T-helper 9 cell (primary cell): ENCODE measurements at regions not wholly inside any gene's neighbourhood (a gene's known extent, or its start where the extent isn't known, plus 50 kb on each side); places are given as distances from the start of the nearest gene placed in this dataset.
"Not testable (repeated sequence)": the region's sequence is repeated elsewhere in the genome, so short reads cannot be mapped to it uniquely, and the experiment has no call there.

ENCODE experiments used
- DNase-seq: peaks from one replicate; pipeline ENCODE4 v3.0.0-alpha.2; 2020

GRCh38 chr16:87143661-87144121 lies 173.5 kb downstream of the C16orf95 start:
- DNase-seq, result no peak

GRCh38 chr16:87144232-87144631 lies 173.0 kb downstream of the C16orf95 start:
- DNase-seq, result no peak

GRCh38 chr16:87145181-87146176 lies 171.7 kb downstream of the C16orf95 start:
- DNase-seq, result no peak

- no peak for DNase-seq
Observed at GRCh38 chr16:87146676-87147075, 170.5 kb downstream of the C16orf95 start.

GRCh38 chr16:87149051-87149450 lies 168.1 kb downstream of the C16orf95 start:
- no peak for DNase-seq

GRCh38 chr16:87150262-87150661 lies 166.9 kb downstream of the C16orf95 start:
- DNase-seq, result no peak

- no peak for DNase-seq
Observed at GRCh38 chr16:87150681-87151280, 166.4 kb downstream of the C16orf95 start.

- DNase-seq, result no peak
Observed at GRCh38 chr16:87152221-87152755, 164.9 kb downstream of the C16orf95 start.

GRCh38 chr16:87153326-87153725 lies 163.9 kb downstream of the C16orf95 start:
- no peak for DNase-seq

GRCh38 chr16:87155315-87155714 lies 161.9 kb downstream of the C16orf95 start:
- not testable (repeated sequence) for DNase-seq

- no peak for DNase-seq
Observed at GRCh38 chr16:87156195-87156594, 161.0 kb downstream of the C16orf95 start.

GRCh38 chr16:87160234-87160636 lies 157.0 kb downstream of the C16orf95 start:
- DNase-seq, result no peak

GRCh38 chr16:87160701-87161337 lies 156.4 kb downstream of the C16orf95 start:
- DNase-seq, result no peak

GRCh38 chr16:87161410-87161809 lies 155.8 kb downstream of the C16orf95 start:
- DNase-seq, result not testable (repeated sequence)

- DNase-seq, result no peak
Observed at GRCh38 chr16:87161822-87162676, 155.1 kb downstream of the C16orf95 start.

GRCh38 chr16:87162799-87163198 lies 154.4 kb downstream of the C16orf95 start:
- not testable (repeated sequence) for DNase-seq

- DNase-seq, result no peak
Observed at GRCh38 chr16:87163637-87164036, 153.6 kb downstream of the C16orf95 start.

- DNase-seq, result no peak
Observed at GRCh38 chr16:87165151-87165550, 152.0 kb downstream of the C16orf95 start.

GRCh38 chr16:87165885-87166284 lies 151.3 kb downstream of the C16orf95 start:
- no peak for DNase-seq

- no peak for DNase-seq
Observed at GRCh38 chr16:87166321-87166720, 150.9 kb downstream of the C16orf95 start.

GRCh38 chr16:87166934-87167333 lies 150.3 kb downstream of the C16orf95 start:
- no peak for DNase-seq

GRCh38 chr16:87169509-87169995 lies 147.6 kb downstream of the C16orf95 start:
- DNase-seq, result no peak
